GM19372 (cell line): ENCODE measurements at regions not wholly inside any gene's neighbourhood (a gene's known extent, or its start where the extent isn't known, plus 50 kb on each side); places are given as distances from the start of the nearest gene placed in this dataset.
A peak's percentile ranks its signal among the peaks of the same experiment; 100 is the strongest.

Experiments
- ATAC-seq: cut with Tn5 transposase; IDR thresholded peaks from one replicate; pipeline ENCODE4 v1.9.1; 2021; ENCODE audit warnings: mild to moderate bottlenecking, low read depth, moderate library complexity; ENCODE audit not compliant: unreplicated experiment

DNA sequence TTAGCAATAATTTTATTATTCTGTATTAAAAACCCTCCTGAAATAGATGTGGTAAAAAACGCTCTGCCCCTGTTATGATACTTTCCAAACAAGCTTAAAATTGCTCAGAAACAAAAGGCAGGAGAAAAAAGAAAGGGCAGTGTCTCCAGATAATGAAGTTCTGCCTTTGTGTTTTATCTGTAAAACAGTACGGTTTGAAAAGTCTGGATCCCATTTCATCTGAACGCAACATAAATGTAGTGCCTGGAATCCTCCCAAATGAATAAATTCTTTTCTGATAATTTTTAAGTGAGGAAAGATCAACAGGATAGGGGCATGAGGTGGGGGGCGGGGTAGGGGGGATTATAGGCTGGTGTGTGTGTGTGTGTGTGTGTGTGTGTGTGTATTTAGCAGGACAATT lies 87.5 kb upstream of the SOX9 start:
- ATAC-seq = no peak

DNA sequence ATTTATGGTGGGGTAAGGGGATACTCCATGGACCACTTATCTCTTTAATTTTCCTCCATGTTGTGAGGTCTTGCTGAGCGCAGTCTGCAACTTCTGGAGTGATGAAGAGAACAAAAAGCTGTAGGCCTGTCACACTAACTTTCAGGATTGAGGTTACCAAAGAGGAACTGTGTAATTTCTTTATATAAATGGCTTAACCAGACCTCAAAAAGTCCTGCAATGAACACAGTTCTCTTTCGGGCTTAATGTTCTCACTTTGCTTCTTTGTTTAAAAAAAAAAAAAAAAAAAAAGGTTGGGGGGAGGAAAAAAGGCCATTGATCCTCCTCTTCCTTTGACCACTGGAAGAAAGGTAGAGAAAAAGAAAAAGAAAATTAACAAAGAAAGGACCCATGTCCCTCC lies 86.8 kb upstream of the SOX9 start:
- peak; percentile 33 for ATAC-seq

DNA sequence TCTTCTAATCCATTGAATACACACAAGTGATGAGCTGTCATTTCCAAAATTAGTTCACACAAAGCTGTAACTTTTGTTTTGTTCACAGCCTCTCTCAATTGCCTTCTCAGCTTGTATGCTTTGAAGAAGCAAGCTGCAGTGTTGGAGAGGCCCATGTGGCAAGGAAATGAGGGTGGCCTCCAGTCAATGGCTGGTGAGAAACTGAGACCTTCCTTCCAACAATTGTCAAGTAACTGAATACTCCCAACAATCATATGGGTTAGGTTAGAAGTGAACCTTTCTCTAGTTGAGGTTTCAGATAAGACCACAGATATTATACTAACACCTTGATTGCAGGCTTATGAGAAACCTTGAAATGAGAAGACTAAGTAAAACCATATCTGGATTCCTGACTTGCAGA lies 82.4 kb upstream of the SOX9 start:
- ATAC-seq = no peak

DNA sequence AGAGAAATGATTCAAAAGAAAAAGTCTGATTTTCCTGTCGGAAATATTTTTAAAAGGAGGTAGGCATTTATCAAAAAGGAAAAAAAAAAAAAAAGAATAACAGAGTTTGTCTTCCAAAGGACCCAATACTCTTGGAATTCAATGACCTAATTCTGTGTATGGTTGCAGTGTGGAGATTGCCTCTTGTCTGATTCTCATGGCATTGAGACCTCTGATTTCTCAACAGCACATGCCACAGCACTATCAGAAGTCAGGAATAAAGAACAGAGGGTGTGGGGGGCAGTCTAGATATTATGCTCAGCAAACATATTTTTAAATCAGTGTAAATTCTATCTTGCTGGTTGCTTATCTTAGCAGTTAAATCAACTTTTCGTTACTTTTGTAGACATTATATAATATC lies 81.3 kb upstream of the SOX9 start:
- no peak for ATAC-seq

DNA sequence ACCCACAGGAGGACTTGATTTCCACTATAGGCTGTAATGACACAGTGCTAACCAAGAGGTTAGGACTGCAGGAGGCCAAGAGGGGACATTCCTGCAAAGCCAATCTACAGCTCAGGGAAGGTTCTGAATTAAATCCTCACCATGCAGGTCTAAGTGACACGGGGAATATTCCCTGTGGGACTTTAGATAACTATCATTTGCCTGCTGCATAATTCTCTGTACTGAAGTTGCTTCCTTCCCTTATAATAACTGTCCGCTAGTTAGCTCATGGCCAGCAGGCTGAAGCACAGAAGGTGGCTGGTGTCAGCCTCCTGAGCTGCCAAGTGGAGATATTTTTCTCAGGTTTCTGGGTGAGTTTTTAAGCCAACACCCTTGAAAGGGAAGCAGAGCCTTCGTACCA lies 74.6 kb upstream of the SOX9 start:
- no peak for ATAC-seq

DNA sequence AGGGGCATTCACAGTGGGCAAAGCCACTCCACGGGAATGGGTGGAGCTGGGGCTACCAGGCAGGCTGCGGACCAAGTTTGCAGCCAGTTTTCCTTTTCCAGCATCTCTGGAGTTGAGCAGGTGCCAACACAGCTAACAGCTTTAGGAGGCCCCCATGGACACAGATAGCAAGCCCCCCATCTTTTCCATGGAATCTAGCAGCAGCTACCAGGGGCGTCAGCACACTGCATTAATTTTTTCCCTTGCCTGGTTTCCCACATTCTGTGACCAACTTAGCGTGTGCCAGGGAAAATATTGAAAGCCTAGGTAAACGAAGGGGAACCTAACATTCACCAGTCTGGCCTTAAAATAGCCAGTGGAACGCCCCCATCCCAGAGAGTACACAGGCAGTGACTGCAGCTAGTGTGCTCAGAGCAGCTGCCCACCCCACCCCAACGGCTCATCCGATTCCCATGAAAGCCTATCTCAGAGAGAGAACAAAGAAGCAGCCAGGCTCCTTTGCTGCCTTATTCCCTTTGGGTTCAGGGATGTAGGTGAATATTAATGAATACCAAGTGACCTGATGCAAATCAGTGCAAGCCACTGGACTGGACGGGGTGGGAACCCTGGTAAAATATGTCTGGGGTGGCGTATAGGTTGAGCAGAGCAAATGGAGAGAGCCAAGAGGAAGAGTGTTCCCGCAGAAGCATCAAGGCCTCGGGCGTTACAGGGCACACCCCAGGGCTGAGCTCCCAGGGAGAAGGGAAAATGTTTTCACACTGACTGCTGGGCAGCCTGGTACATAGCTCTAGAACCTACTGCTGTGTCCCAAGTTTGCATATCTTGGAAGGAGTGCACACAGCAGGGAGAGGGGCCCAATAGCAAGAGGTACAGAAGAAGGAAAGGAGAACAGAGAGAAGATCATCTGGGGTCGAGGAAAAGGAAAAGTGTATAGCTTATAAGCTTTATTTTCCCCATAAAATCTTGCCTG lies 73.9 kb upstream of the SOX9 start:
- no peak for ATAC-seq

DNA sequence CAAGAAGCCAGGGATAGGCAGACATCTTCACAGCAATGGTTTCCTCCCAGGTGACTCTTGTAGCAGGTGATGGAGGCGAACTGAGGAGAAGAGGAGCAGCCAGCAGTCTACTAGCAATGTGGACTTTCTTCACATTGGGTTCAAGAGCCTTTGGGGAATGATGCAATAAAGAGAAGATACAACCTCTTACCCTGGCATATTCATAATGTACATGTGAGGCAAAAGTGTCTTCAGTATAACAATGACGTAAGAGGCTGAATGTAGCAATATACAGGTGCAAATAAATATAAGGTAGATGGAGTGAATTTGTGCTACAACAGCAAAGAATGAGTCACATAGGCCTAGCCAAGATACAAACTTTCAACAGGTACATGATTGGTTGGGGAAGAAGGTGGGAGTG lies 70.9 kb upstream of the SOX9 start:
- ATAC-seq = no peak

DNA sequence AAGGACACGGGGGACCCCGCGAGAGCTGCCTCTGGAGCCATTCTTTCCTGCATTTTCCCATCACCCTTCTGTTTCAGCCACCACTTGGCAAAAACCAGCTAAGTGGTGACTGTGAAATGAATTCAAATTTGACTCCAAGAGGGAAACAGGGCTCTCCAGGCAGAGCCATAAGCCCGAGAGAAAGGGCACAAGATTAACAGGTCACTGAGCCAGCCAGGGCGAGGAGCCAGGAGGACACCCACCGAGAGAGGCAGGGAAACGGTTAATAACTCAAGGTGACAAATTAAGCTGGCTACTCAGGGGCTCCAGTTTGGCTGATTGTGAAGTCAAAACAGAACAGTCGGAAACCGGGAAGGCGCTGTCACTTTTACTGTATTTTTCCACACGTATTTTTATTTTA lies 67.8 kb upstream of the SOX9 start:
- ATAC-seq = no peak

DNA sequence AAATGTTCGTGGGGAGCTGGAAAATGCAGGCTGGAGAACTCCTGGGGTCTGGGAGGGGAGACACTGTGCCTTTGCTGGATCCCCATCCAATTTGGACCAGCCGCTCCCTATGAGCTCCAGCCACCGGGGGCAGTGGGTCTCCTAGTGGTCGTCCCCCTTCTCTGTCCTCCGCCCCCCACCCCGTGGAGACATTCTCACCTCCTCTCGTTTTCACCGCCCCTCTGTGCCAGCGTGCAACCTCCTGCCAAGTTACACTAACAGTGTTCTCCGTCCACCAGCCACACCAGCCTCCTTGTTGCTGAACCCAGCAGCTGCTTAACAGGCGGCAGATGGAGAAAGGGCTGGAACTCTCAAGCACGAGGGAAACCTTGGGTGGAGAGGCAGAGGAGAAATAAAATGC lies 67.4 kb upstream of the SOX9 start:
- no peak for ATAC-seq

DNA sequence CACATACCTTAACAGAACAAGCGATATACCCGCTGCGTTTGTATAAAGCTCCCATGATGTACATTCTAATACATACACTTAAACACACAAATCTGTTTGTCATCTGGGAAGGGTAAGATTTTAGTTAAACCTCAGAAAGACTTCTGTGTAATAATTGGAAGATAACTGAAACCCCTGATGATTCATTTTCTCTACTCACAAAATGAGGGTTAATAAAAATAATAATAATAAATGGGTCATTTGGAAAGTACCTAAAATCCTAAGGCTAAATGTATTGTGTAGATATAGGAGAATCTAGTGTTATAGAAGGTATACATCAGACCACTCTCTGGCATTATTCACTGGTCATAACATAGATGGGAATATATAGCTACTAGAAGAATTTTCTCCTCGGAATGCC lies 64.7 kb upstream of the SOX9 start:
- no peak for ATAC-seq

DNA sequence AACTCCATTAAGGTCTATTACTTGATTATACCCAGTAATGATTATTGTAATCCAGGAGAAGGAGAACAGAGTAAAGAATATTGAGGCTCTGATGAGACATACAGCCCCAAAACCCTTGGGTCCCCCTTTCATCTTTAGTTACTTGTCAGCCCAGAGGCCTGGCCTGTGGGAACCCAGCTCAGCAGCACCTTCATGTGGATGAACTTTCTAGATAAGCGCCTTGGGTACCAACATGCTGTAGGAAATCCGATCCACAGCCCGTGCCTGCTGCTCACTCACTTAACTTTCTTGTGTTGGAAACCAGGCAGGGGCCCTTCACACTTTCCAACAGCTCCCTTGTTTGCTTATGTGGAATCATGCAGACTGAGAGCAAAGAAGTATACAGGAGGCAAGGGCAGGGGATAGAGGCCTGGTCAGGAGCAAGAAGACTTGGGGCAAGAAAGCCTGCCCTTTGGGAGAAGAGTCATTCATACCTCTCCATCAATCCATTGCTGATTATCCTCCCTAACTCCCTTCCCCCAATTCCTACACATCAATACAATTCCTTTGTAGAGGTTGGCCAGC lies 64.0 kb upstream of the SOX9 start:
- no peak for ATAC-seq

DNA sequence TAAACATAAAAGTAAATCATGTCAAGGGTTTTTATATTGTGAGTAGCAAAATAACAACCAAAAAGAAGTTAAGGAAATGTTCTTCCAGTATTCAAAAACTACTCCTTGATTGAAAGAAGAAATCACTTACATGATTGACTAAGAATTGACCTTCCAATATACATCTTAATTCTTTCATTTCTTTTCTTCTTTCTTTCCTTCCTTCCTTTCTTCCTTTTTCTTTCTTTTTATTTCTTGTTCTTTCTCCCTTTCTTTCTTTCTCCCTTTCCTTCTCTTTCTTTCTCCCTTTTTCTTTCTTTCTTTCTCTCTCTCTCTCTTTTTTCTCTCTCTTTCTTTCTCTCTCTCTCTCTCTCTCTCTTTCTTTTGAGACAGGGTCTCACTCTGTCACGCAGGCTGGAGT lies 60.7 kb upstream of the SOX9 start:
- no peak for ATAC-seq

DNA sequence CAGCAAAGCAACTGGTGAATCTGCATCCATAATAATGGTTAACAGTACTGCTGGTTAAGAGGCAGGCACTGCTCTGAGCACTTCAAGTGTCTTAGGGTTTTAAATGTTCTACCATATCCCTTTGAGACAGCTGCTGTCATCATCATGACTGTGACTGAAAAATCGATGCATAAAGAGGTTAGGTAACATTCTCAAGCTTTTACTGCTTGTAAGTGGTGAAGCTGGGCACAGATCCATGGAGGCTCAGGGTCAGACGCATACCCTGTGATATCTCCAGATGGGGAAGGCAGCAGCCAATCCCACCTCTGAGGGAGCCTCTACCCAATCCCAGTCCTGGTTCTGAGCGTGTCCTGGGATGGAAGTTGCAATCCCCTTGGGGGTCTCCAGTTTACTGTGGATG lies 57.6 kb upstream of the SOX9 start:
- no peak for ATAC-seq

DNA sequence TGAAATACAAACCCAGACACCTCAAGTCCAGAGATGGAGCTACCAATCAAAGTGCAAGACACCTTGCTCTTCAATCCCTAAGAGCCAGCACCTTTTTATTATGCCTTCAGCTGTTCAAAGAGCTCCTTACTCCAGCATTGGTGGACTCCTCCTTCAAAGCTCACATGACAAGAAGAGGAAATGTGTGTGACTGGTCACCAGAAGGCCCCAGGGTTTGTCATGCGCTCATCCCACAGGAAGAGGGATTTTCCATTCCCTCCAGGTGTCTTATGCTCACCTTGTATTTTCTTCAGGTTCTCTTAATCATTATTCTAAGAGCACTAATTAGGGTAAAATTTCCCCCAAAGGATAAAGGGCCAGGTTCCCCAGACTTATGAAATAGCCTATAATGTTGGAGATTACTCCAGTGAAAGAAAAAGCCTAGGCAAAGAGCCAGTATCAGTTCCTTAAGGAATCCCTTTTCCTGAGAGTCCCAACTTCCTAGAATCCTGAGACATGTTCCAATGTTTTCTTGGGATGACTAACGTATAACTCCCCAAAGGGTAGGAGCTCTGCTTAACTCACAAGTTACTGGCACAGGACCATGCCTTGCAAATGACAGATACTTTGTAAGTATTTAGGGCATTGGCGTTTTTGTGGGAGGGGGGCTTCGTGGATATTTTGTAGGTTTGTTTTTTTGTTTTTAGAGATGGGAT lies 56.9 kb upstream of the SOX9 start:
- ATAC-seq = no peak

DNA sequence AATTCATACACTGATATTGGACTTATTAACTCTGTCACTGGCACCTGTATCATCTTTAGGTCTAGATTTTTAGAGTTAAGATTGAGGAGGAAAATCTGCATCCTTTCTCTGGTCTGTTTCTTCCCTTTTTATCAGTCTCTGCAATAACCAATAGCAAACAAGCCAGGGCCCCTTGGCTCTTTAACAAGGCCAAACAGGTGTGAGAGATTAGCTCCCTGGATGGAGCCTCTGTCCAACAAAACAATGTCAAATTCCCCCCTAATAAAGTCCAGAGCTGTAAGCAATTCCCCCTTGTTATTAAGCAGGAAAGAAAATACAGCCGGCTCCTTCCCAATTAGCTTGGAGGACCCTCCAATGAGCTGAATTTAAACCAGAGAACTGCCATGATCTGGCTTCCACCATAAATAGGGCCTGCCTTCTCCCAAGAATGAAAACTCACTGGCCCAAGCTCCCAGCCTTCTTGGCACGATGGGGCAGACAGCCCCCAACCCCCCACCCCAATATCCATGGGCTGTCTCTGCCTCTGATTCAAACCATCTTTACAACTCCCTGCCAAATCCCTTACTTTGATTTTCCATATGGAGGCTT lies 56.1 kb upstream of the SOX9 start:
- no peak for ATAC-seq

DNA sequence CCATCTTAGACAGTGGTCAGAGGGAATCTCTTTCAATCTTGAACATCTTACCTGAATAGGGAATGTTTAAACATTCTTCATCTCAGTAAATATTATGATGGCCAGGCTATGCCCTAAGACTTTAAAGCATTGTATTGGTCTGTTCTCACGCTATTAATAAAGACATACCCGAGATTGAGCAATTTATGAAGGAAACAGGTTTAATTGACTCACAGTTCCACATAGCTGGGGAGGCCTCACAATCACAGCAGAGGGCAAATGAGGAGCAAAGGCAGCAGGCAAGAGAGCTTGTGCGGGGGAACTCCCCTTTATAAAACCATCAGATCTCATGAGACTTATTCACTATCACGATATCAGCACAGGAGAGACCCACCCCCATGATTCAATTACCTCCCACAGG lies 55.3 kb upstream of the SOX9 start:
- ATAC-seq = no peak

DNA sequence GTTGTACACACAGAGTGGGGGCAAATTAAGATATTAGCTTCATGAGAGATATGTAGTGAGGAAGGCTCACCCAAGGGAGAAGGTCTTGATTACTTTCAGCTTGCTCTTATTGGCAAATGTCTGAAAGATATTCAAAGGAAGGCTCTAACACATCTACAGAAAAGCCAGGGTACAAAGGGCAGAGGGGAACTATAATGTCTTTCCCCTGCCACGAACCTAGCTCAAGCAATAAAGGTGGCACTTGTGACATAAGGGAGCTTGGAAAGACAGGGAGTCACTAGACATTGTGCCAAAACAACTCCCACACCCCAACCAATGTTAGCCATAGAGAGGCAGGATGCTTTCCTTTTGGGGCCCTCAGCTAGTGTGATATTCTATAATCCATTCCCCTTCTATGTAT lies 52.2 kb upstream of the SOX9 start:
- no peak for ATAC-seq

DNA sequence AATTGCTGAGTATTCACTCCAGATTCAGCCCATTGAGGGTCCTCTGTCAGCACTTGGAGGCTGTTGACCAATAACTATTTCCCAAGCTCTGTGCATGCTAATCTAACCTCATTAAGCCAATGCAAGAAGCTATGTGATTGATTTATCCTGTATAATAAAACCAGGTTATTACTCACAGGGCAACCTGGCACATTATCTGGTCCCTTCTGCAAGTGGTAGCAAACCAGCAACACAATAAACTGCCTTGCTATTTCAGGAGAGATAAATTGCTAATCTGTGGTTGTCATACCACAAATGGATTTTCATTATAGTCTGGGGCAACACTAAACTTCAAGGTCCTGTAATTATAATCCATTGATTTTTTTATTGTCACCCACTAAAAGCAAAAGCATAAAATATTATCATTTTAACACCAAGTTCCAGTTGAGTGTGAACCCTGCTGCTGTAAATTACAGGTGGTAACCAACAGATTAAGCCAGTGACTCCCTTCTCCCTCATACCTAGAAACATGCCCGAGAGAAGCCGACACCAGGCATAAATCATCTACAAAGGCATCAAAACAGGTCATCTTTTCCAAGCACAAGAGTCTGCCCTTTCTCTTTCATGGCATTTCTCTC lies 51.1 kb upstream of the SOX9 start:
- ATAC-seq = no peak
